ENCODE measurements at regions not wholly inside any gene's neighbourhood (a gene's known extent, or its start where the extent isn't known, plus 50 kb on each side); places are given as distances from the start of the nearest gene placed in this dataset.

DNA sequence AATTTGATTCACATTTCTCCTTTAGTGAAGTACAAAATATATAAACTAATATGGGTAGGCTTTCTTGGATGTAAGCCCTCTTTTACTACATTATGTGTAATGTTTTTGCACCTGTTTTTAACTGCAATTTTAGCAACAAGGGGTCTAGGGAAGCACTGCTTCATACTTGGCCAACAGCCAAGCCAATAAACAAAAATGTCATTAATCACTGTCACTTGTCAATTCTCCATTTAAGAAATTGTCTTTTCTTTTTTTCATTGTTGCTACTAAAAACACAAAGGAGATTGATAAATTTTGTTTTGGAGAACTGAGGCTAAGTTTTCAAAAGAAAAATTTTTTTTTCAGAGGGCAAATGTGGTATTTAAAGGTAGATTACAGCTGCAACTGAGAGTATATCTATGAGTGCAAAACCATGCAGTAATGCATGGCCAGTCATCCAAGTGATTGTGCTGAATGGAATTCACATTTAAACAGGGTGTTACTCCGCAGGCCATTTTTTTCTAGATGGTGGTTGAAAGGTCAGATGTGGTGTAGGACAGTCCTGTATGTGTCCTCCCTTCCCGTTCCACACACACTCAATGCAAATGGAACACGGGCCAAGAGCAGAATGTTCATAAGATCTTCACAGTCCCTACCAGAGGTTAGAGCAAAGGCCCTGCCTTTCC is 503.0 kb upstream of the LMO3 start:
- Mint-ChIP-seq H3K27ac (no peak overlapping the region), H3K4me3 (no peak overlapping the region)

DNA sequence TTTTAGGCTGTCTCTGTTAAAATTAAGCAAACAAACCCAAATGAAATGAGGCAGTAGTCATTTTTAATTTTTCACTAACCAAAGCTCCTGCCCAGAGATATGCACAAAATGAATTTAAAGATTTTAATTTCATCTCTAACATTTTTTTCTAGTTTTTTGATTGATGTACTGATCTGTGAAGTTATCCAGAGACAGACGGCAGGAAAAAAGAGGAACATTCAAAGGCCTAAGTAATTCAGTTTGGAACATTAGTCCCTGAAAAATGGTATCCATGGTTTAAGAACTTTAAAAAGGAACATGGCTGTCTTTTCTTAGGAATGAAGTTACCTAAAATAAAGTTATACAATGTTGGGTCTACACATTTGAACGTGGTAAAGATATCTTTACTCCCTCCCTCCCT is 498.8 kb upstream of the LMO3 start:
- H3K27me3 Mint-ChIP-seq (ENCODE audit: insufficient read depth): no peaks in the 10 kb centered on the region

More for the DNA sequence above, 503.0 kb upstream of the LMO3 start:
- Histone ChIP-seq H3K27me3 (ENCODE audit: control insufficient read depth, insufficient read depth, low read length, poor library complexity, severe bottlenecking) (no peaks in the 10 kb centered on the region), H3K27ac (ENCODE audit: low read depth, low read length) (peak overlapping the region; percentile 29), H3K9ac (ENCODE audit: extremely low read depth, low read length, poor library complexity, severe bottlenecking) (no peak overlapping the region), H3K4me1 (ENCODE audit: control insufficient read depth, insufficient read depth, low read length) (no peaks in the 10 kb centered on the region), H3K4me3 (ENCODE audit: low read length) (no peak overlapping the region), H3K36me3 (ENCODE audit: control insufficient read depth, insufficient read depth, low read length) (no peaks in the 10 kb centered on the region), H3K9me3 (ENCODE audit: control insufficient read depth, low read length) (no peaks in the 10 kb centered on the region)
- Mint-ChIP-seq H3K36me3 (ENCODE audit: low read depth) (no peaks in the 10 kb centered on the region), H3K4me1 (no peaks in the 10 kb centered on the region), H3K27me3 (ENCODE audit: insufficient read depth) (no peaks in the 10 kb centered on the region), H3K9me3 (peaks cover 2% of the 10 kb centered on the region)
- DNase-seq: no peak
- 95% methylated on average over 3 of the region's 3 CpGs; no CpG with 5 or more reads in 1 of the 2 experiments for WGBS, 2 experiments (ENCODE audit: insufficient coverage in 1 of 2, insufficient read length in 1 of 2)
- TF ChIP-seq, protein P1, sequence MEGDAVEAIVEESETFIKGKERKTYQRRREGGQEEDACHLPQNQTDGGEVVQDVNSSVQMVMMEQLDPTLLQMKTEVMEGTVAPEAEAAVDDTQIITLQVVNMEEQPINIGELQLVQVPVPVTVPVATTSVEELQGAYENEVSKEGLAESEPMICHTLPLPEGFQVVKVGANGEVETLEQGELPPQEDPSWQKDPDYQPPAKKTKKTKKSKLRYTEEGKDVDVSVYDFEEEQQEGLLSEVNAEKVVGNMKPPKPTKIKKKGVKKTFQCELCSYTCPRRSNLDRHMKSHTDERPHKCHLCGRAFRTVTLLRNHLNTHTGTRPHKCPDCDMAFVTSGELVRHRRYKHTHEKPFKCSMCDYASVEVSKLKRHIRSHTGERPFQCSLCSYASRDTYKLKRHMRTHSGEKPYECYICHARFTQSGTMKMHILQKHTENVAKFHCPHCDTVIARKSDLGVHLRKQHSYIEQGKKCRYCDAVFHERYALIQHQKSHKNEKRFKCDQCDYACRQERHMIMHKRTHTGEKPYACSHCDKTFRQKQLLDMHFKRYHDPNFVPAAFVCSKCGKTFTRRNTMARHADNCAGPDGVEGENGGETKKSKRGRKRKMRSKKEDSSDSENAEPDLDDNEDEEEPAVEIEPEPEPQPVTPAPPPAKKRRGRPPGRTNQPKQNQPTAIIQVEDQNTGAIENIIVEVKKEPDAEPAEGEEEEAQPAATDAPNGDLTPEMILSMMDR (conservative IDR thresholded peaks at IDR 0.05): no peak

DNA sequence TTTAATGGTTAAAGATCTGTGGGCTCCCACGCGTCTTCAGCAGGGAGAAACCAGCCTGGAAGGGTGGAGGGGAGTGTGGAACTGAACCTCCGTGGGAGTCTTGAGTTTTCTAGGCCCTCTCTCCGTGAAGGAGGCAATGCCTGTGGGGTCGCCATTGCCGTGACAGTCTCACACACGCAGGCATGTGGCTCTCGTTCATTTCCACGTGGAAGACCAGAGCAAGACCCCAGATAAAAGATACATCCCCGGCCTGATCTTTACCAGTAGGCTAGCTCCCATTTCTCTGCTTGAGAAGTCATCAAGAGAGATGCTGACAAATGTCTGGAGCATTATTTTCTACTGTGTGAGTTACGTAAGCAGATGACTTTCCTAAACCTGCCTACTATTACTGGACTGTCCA is 491.7 kb upstream of the LMO3 start:
- Histone ChIP-seq H3K4me3 (ENCODE audit: low read length) (no peak overlapping the region), H3K9ac (ENCODE audit: extremely low read depth, low read length, poor library complexity, severe bottlenecking) (no peak overlapping the region), H3K27ac (ENCODE audit: low read depth, low read length) (no peak overlapping the region), H3K27me3 (ENCODE audit: control insufficient read depth, insufficient read depth, low read length, poor library complexity, severe bottlenecking) (no peaks in the 10 kb centered on the region), H3K9me3 (ENCODE audit: control insufficient read depth, low read length) (no peaks in the 10 kb centered on the region), H3K4me1 (ENCODE audit: control insufficient read depth, insufficient read depth, low read length) (no peaks in the 10 kb centered on the region), H3K36me3 (ENCODE audit: control insufficient read depth, insufficient read depth, low read length) (no peaks in the 10 kb centered on the region)
- DNase-seq: no peak
- peaks cover 17% of the 10 kb centered on the region for H3K9me3 Mint-ChIP-seq
- no peak overlapping the region for H3K4me3 Mint-ChIP-seq
- TF ChIP-seq, protein P1 (conservative IDR thresholded peaks at IDR 0.05): no peak
- no peaks in the 10 kb centered on the region for H3K4me1 Mint-ChIP-seq
- 96 to 97% methylated on average over 6 to 11 of the region's 11 CpGs for WGBS, 2 experiments (ENCODE audit: insufficient coverage in 1 of 2, insufficient read length in 1 of 2)
- no peaks in the 10 kb centered on the region for H3K27me3 Mint-ChIP-seq (ENCODE audit: insufficient read depth)
- H3K36me3 Mint-ChIP-seq (ENCODE audit: low read depth): peaks cover 2% of the 10 kb centered on the region
- no peak overlapping the region for H3K27ac Mint-ChIP-seq

More for the DNA sequence above, 498.8 kb upstream of the LMO3 start:
- H3K9me3 Mint-ChIP-seq: peaks cover 12% of the 10 kb centered on the region
- H3K36me3 Mint-ChIP-seq (ENCODE audit: low read depth): no peaks in the 10 kb centered on the region
- Histone ChIP-seq H3K4me1 (ENCODE audit: control insufficient read depth, insufficient read depth, low read length) (no peaks in the 10 kb centered on the region), H3K9me3 (ENCODE audit: control insufficient read depth, low read length) (no peaks in the 10 kb centered on the region), H3K9ac (ENCODE audit: extremely low read depth, low read length, poor library complexity, severe bottlenecking) (no peak overlapping the region), H3K27me3 (ENCODE audit: control insufficient read depth, insufficient read depth, low read length, poor library complexity, severe bottlenecking) (no peaks in the 10 kb centered on the region), H3K27ac (ENCODE audit: low read depth, low read length) (no peak overlapping the region), H3K4me3 (ENCODE audit: low read length) (no peak overlapping the region), H3K36me3 (ENCODE audit: control insufficient read depth, insufficient read depth, low read length) (no peaks in the 10 kb centered on the region)
- 83 to 97% methylated on average over 2 of the region's 2 CpGs for WGBS, 2 experiments (ENCODE audit: insufficient coverage in 1 of 2, insufficient read length in 1 of 2)
- DNase-seq: no peak
- H3K4me3 Mint-ChIP-seq: no peak overlapping the region
- H3K4me1 Mint-ChIP-seq: no peaks in the 10 kb centered on the region
- H3K27ac Mint-ChIP-seq: no peak overlapping the region
- TF ChIP-seq, protein P1 (conservative IDR thresholded peaks at IDR 0.05): no peak

Data from endodermal cell (in vitro differentiated cells).